Liver (tissue), 3 donors: ENCODE measurements at regions not wholly inside any gene's neighbourhood (a gene's known extent, or its start where the extent isn't known, plus 50 kb on each side); places are given as distances from the start of the nearest gene placed in this dataset.

Experiments
- EGR1 ChIP-seq, 2 donors: IDR thresholded peaks; 2 replicates each; pipeline ENCODE4 v1.6.1; 2016 to 2018; ENCODE audit warnings: antibody characterized with exemption in 2 of 2, low read depth in 2 of 2
- GABPA ChIP-seq, 2 donors: IDR thresholded peaks in 1 of 2; conservative IDR thresholded peaks in 1 of 2; 2 replicates each; pipeline ENCODE4 v1.6.1; 2016; ENCODE audit warnings: antibody characterized with exemption in 2 of 2, mild to moderate bottlenecking in 1 of 2, moderate library complexity in 1 of 2
- HNF4A ChIP-seq, 2 donors: conservative IDR thresholded peaks; 2 replicates each; pipeline ENCODE4 v1.6.1; 2016; ENCODE audit warnings: antibody characterized with exemption in 2 of 2, mild to moderate bottlenecking in 2 of 2
- NR2F2 ChIP-seq: IDR thresholded peaks from 2 replicates; pipeline ENCODE4 v1.6.1; 2016; ENCODE audit warnings: antibody characterized with exemption
- RAD21 ChIP-seq, 2 donors: IDR thresholded peaks; 2 replicates each; pipeline ENCODE4 v1.6.1; 2016; ENCODE audit warnings: antibody characterized with exemption in 2 of 2, mild to moderate bottlenecking in 2 of 2
- REST ChIP-seq: IDR thresholded peaks from 2 replicates; pipeline ENCODE4 v1.6.1; 2016; ENCODE audit warnings: antibody characterized with exemption, mild to moderate bottlenecking
- TAF1 ChIP-seq: conservative IDR thresholded peaks from 2 replicates; pipeline ENCODE4 v1.6.1; 2016; ENCODE audit warnings: antibody characterized with exemption, mild to moderate bottlenecking
- TF ChIP-seq, protein P1 (sequence below): fragments of 150-350 bp; IDR thresholded peaks from 2 replicates; pipeline ENCODE4 v1.5.1; 2017; ENCODE audit warnings: improper control_type of control experiment, low read depth, low read length; ENCODE audit not compliant: missing input control
- donor health status: healthy.
- donor health status: healthy.

DNA sequence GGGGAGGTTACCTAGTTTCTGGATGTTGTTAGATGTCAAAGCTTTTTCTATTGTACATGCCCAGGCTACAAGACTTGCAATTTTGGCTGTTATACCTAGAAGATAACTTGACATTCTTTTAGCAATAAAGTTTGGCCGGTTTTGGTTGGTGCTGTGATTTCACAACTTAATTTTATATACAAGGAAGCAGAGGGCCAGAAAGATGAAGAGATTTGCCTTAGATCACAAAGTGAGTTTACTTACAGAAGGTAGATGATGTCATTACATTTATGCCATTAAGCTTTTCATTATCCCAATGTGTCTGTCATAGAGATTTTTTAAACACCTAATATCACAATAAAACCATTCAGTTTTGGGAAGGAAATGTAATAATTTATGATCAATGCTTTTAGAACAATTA lies 698.7 kb upstream of the ANO3 start:
- TF ChIP-seq, protein P1, sequence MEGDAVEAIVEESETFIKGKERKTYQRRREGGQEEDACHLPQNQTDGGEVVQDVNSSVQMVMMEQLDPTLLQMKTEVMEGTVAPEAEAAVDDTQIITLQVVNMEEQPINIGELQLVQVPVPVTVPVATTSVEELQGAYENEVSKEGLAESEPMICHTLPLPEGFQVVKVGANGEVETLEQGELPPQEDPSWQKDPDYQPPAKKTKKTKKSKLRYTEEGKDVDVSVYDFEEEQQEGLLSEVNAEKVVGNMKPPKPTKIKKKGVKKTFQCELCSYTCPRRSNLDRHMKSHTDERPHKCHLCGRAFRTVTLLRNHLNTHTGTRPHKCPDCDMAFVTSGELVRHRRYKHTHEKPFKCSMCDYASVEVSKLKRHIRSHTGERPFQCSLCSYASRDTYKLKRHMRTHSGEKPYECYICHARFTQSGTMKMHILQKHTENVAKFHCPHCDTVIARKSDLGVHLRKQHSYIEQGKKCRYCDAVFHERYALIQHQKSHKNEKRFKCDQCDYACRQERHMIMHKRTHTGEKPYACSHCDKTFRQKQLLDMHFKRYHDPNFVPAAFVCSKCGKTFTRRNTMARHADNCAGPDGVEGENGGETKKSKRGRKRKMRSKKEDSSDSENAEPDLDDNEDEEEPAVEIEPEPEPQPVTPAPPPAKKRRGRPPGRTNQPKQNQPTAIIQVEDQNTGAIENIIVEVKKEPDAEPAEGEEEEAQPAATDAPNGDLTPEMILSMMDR = no peak
- no peak for TF ChIP-seq HNF4A (conservative IDR thresholded peaks at IDR 0.05)
- no peak for TF ChIP-seq GABPA (IDR thresholded peaks at IDR 0.05 in 1 of 2, conservative IDR thresholded peaks at IDR 0.05 in 1 of 2)
- no peak for TF ChIP-seq RAD21 (IDR thresholded peaks at IDR 0.05)
- no peak for TF ChIP-seq EGR1 (IDR thresholded peaks at IDR 0.05; ENCODE audit: low read depth in 2 of 2)
- TF ChIP-seq REST = no peak
- TF ChIP-seq TAF1 = no peak
- no peak for TF ChIP-seq NR2F2
